GM21825 (cell line): ENCODE measurements at regions not wholly inside any gene's neighbourhood (a gene's known extent, or its start where the extent isn't known, plus 50 kb on each side); places are given as distances from the start of the nearest gene placed in this dataset.
"Not testable (repeated sequence)": the region's sequence is repeated elsewhere in the genome, so short reads cannot be mapped to it uniquely, and the experiment has no call there.

Experiments
- ATAC-seq: cut with Tn5 transposase; IDR thresholded peaks from one replicate; pipeline ENCODE4 v1.9.1; 2021; ENCODE audit warnings: mild to moderate bottlenecking, moderate library complexity; ENCODE audit not compliant: unreplicated experiment

- ATAC-seq: no peak
Measured at GRCh38 chr11:87572881-87573280, 535.1 kb downstream of the TMEM135 start.

DNA sequence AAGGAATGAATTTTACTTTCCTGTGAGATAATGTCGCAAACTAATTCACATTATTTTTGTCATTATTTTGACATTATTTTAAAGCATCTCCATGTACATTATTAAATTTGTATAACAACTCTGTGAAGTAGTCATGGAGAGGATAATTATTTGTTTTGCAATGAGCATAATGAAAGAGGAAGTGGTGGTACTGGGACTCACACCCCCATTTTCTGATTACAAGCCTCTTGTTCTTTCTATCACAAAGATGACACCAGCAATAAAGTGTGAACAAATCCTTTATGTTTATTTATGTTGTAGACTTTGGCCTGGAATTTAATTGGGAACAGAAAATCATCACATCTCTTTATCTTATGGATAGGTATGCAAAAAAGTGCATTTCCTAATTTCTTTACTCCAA is 522.6 kb downstream of the TMEM135 start:
- ATAC-seq: no peak

GRCh38 chr11:87559852-87560251 is 522.1 kb downstream of the TMEM135 start:
- ATAC-seq: not testable (repeated sequence)

GRCh38 chr11:87555101-87555500 is 517.4 kb downstream of the TMEM135 start:
- no peak for ATAC-seq

GRCh38 chr11:87548797-87549196 is 511.1 kb downstream of the TMEM135 start:
- no peak for ATAC-seq

- ATAC-seq: no peak
Measured at GRCh38 chr11:87545858-87546257, 508.1 kb downstream of the TMEM135 start.

- no peak for ATAC-seq
Measured at GRCh38 chr11:87539596-87539995, 501.9 kb downstream of the TMEM135 start.

DNA sequence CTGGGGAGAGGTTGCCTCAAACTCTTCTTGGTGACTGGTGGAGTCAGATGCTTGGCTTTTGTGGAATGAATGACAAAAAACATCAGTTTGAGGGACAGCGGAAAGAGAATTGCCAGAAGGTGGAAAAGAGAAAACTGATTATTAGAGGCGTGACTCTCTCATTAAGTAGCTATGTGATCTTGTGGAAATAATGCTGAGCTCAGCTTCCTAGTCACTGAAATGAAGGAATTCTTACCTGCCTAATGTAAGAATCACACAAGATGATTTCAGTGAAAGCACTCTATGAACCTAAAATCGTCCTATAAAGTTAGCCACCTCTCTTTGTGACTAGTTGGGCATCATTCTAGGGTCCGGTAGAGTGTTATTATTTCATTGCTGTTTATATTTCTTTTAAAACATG is 498.8 kb downstream of the TMEM135 start:
- ATAC-seq: no peak

DNA sequence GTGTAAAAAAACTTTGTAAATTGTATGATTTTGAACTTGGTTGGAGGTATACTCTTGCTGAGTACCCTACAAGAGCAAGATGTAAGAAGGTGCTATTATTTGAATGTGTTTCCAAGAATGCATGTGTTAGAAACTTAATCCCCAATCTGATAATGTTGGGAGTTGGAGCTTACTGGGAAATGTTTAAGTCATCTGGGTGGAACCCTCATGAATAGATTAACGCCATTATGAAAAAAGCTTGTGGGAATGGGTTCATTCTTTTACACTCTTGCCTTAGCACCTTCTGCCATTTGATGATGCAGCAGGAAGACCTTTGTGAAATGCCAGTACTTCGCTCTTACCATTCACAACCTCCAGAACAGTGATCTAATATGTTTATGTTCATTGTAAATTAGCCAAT is 498.3 kb downstream of the TMEM135 start:
- ATAC-seq: no peak

DNA sequence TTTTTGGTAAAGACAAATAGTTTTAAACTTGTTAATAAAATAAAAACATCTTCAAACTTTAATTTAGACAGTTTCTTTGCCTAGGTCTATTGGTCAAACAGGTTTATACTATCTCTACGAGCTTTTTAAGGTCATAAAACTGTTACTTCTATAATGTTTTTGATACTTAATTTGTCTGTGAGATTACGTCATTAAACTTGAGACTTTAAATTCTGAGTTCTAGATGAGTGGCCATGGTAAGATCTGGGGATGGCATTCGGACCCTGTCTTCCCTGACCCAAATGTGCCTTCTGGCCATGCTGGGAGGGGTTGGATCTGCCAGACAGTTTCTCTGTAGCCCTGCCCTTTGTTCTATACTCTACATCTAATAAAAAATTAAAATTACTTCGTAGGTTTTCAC is 497.8 kb downstream of the TMEM135 start:
- no peak for ATAC-seq

- not testable (repeated sequence) for ATAC-seq
Measured at GRCh38 chr11:87531835-87532234, 494.1 kb downstream of the TMEM135 start.

- no peak for ATAC-seq
Measured at GRCh38 chr11:87529486-87529885, 491.8 kb downstream of the TMEM135 start.

GRCh38 chr11:87528752-87529151 is 491.0 kb downstream of the TMEM135 start:
- no peak for ATAC-seq

DNA sequence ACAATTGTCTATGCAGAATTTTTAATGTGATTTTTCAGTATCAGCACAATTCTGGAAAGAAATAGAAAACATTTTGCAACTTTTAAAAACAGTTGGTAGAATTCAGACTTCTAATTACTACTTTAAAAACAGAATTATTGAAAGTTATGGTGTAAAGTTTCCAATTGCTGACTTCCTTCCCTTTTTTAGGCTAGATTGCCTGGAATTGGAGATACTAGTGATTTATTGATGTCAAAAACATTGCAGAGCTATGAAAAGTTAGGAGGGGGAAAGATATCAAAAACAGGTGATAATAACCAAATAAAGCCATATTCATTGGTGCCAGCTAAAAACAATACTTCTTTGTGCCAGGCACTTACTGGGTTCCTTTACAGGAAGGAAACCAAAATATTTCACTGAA is 485.5 kb downstream of the TMEM135 start:
- ATAC-seq: no peak

GRCh38 chr11:87518266-87518665 is 480.5 kb downstream of the TMEM135 start:
- ATAC-seq: no peak

GRCh38 chr11:87517351-87517750 is 479.6 kb downstream of the TMEM135 start:
- ATAC-seq: no peak

DNA sequence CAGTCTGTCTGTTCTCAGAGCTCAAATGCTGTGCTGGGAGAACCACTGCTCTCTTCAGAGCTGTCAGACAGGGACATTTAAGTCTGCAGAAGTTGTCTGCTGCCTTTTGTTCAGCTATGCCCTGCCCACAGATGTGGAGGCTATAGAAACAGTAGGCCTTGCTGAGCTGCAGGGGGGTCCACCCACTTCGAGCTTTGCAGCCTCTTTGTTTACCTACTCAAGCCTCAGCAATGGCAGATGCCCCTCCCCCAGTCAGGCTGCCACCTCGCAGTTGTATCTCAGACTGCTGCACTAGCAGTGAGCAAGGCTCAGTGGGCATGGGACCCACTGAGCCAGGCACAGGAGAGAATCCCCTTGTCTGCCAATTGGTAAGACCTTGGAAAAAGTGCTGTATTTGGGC is 470.0 kb downstream of the TMEM135 start:
- not testable (repeated sequence) for ATAC-seq

- ATAC-seq: not testable (repeated sequence)
Measured at GRCh38 chr11:87506946-87507345, 469.2 kb downstream of the TMEM135 start.

DNA sequence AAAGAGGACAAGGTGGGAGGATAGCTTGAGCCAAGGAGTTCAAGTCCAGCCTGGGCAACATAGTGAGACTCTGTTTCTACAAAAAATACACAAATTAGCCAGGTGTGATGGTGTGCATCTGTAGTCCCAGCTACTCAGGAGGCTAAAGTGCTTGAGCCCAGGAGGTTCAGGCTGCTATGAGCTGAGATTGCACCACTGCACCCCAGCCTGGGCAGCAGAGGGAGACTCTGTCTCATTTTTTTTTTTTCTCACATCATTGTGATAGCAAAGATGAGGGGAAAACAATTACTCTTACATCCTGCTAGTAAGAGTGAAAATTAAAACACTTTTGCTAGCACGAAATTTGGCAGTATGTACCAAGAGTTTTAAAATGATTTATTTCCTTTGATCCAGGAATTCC is 463.7 kb downstream of the TMEM135 start:
- no peak for ATAC-seq

DNA sequence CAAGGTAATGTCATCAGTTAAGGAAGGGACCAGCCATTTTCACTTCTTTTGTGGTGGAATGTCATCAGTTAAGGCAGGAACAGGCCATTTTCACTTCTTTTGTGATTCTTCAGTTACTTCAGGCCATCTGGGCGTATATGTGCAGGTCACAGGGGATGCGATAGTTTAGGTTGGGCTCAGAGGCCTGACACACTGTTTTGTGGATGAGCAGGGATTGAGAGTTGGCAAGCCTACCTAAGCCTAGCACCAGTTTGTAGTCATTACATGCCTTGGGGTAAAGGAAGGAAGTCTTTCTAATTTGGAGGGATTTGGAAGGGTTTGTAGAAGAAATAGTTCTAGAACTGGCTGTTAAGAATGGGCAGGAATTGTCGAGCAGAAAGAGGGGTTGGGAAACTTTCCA is 457.2 kb downstream of the TMEM135 start:
- ATAC-seq: not testable (repeated sequence)

- ATAC-seq: not testable (repeated sequence)
Measured at GRCh38 chr11:87494026-87494425, 456.3 kb downstream of the TMEM135 start.

DNA sequence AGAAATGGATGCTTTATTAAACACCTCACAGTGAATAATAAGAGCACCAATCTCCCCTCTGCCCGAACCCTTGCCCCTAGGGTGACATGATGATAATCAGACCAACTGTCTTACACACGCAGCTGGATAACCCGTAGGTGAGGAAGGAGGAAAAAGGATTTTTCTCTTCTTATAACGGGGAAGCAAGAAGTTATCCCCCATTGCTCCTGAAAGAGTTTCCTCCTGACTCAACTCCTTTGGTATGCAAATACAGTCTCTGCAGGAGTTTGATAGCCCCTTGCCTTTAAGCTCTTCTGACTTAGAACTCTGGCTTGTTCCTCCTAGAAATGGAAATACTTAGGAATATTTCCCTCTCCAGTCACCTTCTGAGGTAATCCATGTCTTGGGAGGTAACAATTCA is 455.8 kb downstream of the TMEM135 start:
- ATAC-seq: no peak

GRCh38 chr11:87491381-87491780 is 453.6 kb downstream of the TMEM135 start:
- no peak for ATAC-seq

DNA sequence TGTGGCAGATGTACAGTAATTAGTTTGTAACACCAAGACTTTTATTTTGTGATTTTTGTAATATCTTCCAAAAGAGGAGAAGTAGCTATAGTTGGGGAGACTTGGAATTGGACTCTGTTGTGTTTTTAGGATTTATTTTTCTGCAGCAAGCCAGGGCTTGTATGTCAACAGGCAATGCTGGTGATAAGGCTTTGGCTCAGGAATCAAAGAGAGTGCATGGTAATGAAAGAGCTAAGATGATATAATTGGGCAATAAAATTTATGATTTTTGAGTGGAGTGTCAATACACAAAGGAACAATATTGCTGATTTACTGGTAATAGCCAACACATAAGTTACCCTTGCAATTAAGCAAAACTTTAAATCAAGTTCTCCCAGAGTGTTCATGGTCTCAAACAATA is 452.9 kb downstream of the TMEM135 start:
- ATAC-seq: no peak
